Calu3 (cell line): ENCODE measurements at regions not wholly inside any gene's neighbourhood (a gene's known extent, or its start where the extent isn't known, plus 50 kb on each side); places are given as distances from the start of the nearest gene placed in this dataset.

Experiments
- BruUV-seq: library from RNA; stranded (reverse); fragments of 400-500 nt; replicated peaks from 2 replicates; lab custom pipeline; 2021; lab: Mats Ljungman, UMichigan
- CTCF ChIA-PET: fragments of 300-600 bp; sonication (Branson Sonifier 250); formaldehyde crosslinking; loops from one replicate; lab custom pipeline; 2022; ENCODE audit warnings: antibody characterized with exemption; lab: Charles Lee
- DNase-seq: peaks from one replicate; pipeline ENCODE4 v3.0.0; 2022
- H3K27ac Mint-ChIP-seq: one replicate; pipeline ENCODE4 v1.8.0; 2022; ENCODE audit warnings: mixed read lengths; ENCODE audit not compliant: unreplicated experiment
- H3K27me3 Mint-ChIP-seq: one replicate; pipeline ENCODE4 v1.8.0; 2022; ENCODE audit warnings: mixed read lengths; ENCODE audit not compliant: unreplicated experiment
- H3K36me3 Mint-ChIP-seq: one replicate; pipeline ENCODE4 v1.8.0; 2022; ENCODE audit warnings: mild to moderate bottlenecking, moderate library complexity, mixed read lengths; ENCODE audit not compliant: insufficient read depth, unreplicated experiment
- H3K4me1 Mint-ChIP-seq: one replicate; pipeline ENCODE4 v1.8.0; 2022; ENCODE audit warnings: mild to moderate bottlenecking, low read depth, mixed read lengths; ENCODE audit not compliant: unreplicated experiment
- H3K4me3 Mint-ChIP-seq: one replicate; pipeline ENCODE4 v1.8.0; 2022; ENCODE audit warnings: mild to moderate bottlenecking, low read depth, moderate library complexity, mixed read lengths; ENCODE audit not compliant: unreplicated experiment
- H3K9me3 Mint-ChIP-seq: one replicate; pipeline ENCODE4 v1.8.0; 2022; ENCODE audit warnings: low read depth, mixed read lengths; ENCODE audit not compliant: unreplicated experiment
- intact Hi-C: fragments of 100-400 bp; cut with micrococcal nuclease; formaldehyde crosslinking; loops from one replicate; pipeline ENCODE4 v1.10.0; 2022; ENCODE audit not compliant: unreplicated experiment
- TF ChIP-seq, protein P1 (sequence below): fragments of 200-600 bp; IDR thresholded peaks from one replicate; pipeline ENCODE4 v1.8.0; 2022; ENCODE audit warnings: antibody characterized with exemption; ENCODE audit not compliant: unreplicated experiment

DNA sequence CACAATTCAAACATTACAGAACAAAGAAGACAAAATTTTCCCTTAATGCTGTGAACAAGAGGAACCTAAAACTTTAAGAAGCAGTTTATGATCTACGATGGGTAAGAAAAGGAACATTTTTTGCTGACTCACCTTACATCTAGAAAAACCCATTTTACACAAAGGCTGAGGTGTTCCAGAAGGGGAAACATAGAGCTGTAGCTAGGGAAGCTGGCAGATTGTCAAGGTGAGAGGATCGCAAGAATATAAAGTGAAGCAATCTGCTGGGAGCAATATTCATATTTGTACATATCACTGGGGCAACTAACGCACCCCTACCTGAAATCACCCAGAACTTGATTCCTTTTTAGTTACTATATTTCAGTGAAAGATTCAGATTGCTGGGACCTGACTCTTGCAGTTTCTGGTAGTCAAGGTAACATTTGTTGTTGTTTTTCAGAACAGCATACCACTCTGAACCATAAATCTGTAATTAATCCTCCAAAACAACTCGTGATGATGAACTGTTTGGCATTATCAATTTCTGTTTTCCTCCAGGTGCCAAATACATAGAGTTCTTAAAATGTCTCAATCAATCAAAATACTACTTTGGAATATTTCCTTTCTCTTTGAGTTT, 184.1 kb upstream of the LRRC3B start:
- CTCF ChIA-PET: interaction anchor here (0.6 kb wide), 1 partner anchor 517 kb away, joined by 8 read pairs; no protein-coding TSS in a partner anchor
- Mint-ChIP-seq H3K36me3 (no peaks in the 10 kb centered on the region), H3K9me3 (peaks cover 3% of the 10 kb centered on the region), H3K4me3 (no peak overlapping the region), H3K27ac (no peak overlapping the region), H3K4me1 (peaks cover 11% of the 10 kb centered on the region), H3K27me3 (no peaks in the 10 kb centered on the region)
- intact Hi-C loops: no loop called here
- no peak for DNase-seq
- TF ChIP-seq, protein P1, sequence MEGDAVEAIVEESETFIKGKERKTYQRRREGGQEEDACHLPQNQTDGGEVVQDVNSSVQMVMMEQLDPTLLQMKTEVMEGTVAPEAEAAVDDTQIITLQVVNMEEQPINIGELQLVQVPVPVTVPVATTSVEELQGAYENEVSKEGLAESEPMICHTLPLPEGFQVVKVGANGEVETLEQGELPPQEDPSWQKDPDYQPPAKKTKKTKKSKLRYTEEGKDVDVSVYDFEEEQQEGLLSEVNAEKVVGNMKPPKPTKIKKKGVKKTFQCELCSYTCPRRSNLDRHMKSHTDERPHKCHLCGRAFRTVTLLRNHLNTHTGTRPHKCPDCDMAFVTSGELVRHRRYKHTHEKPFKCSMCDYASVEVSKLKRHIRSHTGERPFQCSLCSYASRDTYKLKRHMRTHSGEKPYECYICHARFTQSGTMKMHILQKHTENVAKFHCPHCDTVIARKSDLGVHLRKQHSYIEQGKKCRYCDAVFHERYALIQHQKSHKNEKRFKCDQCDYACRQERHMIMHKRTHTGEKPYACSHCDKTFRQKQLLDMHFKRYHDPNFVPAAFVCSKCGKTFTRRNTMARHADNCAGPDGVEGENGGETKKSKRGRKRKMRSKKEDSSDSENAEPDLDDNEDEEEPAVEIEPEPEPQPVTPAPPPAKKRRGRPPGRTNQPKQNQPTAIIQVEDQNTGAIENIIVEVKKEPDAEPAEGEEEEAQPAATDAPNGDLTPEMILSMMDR: no peak
- BruUV-seq: no TSS peak

DNA sequence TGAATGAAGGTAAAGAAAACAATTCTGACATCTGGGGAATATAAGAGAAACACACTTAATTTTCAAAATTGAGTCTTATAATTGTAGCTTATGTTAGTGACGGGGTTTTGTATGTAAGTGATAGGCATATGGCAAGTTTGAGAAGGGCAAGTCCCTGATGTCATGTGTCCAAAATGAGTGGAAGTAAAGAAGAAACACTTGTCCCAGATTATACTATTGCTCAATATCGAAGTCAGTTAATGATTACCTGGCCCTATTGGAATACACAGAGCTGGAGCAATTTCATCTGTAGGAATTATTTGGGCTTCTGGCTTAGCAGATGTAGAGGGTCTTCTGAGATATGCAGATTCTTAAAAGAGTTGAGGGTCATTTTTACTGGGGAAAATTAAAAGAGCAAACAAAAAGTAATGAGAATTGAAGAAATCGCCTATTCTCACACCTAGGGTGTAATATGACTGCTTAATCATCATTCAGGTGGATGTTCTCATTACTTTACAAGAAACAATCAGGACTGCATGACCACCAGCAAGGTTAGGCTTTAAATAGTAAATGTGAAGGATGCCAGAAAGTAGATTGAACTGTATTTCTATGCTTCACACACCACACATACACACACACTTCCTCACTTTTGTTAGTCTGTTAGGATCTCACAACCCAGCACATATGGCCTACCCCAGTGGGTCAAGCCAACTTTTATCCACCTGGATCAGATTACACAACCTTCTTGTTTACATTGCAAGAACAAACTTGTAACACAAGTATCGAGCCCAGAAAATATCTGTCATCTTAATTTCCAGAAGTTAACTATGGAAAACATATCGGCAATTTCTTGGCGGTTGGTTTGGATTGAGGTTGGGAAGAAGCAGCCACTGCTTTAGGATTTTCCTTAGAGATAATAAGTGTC, 183.3 kb upstream of the LRRC3B start:
- TF ChIP-seq, protein P1: no peak
- CTCF ChIA-PET: no interaction called here
- Mint-ChIP-seq H3K27ac (no peak overlapping the region), H3K36me3 (no peaks in the 10 kb centered on the region), H3K4me3 (no peak overlapping the region), H3K9me3 (peaks cover 3% of the 10 kb centered on the region), H3K27me3 (no peaks in the 10 kb centered on the region), H3K4me1 (peaks cover 11% of the 10 kb centered on the region)
- intact Hi-C loops: no loop called here
- no TSS peak for BruUV-seq
- no peak for DNase-seq

DNA sequence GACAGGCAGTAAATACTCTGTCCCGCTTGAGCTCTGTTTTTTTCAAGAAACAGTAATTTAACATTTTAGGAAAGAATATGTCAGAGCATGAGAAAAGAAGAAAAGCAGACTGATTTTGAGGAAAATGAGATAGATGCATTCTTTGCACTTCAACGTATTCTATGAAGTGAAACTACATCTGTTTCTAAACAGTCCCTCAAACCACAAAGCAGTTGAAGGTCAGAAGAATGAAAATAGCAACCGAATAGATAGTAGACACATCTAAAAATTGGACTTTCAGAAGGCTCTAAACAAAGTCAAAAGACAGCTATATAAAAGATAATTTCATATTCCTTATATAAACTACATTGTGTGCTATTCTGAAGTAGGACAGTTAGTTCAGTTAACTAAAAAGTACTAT, 172.6 kb upstream of the LRRC3B start:
- H3K9me3 Mint-ChIP-seq: peaks cover 4% of the 10 kb centered on the region
- H3K4me3 Mint-ChIP-seq: no peak overlapping the region
- H3K4me1 Mint-ChIP-seq: no peaks in the 10 kb centered on the region
- BruUV-seq: no TSS peak
- intact Hi-C loops: no loop called here
- no peak overlapping the region for H3K27ac Mint-ChIP-seq
- no peaks in the 10 kb centered on the region for H3K36me3 Mint-ChIP-seq
- TF ChIP-seq, protein P1: no peak
- CTCF ChIA-PET: no interaction called here
- DNase-seq: no peak
- no peaks in the 10 kb centered on the region for H3K27me3 Mint-ChIP-seq

DNA sequence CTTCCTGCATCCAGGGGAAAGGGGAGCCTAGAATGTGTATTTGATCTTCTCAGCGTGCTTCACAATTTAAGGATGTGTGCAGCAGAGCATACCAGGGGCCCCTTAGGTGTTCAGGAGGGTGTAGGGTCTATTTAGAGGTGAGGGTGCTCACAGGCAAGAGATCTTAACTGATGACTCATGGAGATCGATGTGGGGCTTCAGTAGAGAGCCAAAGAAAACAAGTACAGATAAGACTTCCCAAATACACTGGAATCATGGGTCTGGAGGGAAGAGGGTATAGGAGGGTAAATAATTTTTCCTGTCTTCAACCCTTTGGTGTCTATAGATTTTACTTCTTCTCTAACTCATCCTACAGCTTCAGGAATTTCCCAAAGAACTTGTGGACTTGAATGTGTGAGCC, 170.2 kb upstream of the LRRC3B start:
- intact Hi-C loops: no loop called here
- DNase-seq: no peak
- Mint-ChIP-seq H3K4me3 (no peak overlapping the region), H3K4me1 (no peaks in the 10 kb centered on the region), H3K27ac (no peak overlapping the region), H3K9me3 (peaks cover 4% of the 10 kb centered on the region), H3K27me3 (no peaks in the 10 kb centered on the region), H3K36me3 (no peaks in the 10 kb centered on the region)
- BruUV-seq: no TSS peak
- TF ChIP-seq, protein P1: no peak
- CTCF ChIA-PET: no interaction called here
